ENCODE measurements at regions not wholly inside any gene's neighbourhood (a gene's known extent, or its start where the extent isn't known, plus 50 kb on each side); places are given as distances from the start of the nearest gene placed in this dataset.

DNA sequence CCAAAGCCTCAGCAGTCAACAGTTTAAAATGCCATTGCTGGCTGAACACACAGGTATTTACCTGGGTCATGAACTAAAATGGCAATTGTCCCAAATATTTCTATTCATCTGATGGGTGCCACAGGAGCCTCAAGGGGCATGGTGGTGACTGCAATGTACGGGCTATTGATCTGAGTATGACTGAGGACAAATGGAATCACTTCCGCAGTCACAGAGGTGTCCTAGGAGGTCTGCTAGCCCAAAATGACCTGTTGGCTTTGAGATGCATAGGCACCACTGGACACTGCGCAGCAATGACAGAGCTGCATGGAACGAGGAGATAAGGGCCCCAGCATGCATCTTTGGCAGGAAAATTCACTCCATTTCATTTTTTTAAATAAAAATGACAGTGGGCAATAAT, 474.1 kb upstream of the SOX5 start:
- no peaks in the 10 kb centered on the region for H3K27me3 ChIP-seq (ENCODE audit: control insufficient read depth in 3 of 3, insufficient read depth in 3 of 3, low read length in 2 of 3)

GRCh38 chr12:24421759-24422158, 472.3 kb upstream of the SOX5 start:
- WGBS, 2 donors, result 91 to 93% methylated on average over 5 of the region's 5 CpGs
- Histone ChIP-seq H3K4me1 (ENCODE audit: control insufficient read depth in 5 of 5, insufficient read depth in 5 of 5, low read length in 5 of 5) (peaks cover 0 to 3% (median 0%) of the 10 kb centered on the region in 5 donors), H3K27ac (ENCODE audit: low read depth in 1 of 2, low read length in 1 of 2) (no peak overlapping the region), H3K4me3 (no peak overlapping the region), H3K9ac (ENCODE audit: insufficient read depth in 1 of 2, low read length in 2 of 2) (no peak overlapping the region), H3K36me3 (ENCODE audit: control insufficient read depth in 4 of 4, insufficient read depth in 4 of 4, low read length in 4 of 4) (no peaks in the 10 kb centered on the region), H3K27me3 (ENCODE audit: control insufficient read depth in 3 of 3, insufficient read depth in 3 of 3, low read length in 2 of 3) (no peaks in the 10 kb centered on the region), H3K9me3 (ENCODE audit: control insufficient read depth in 4 of 4, insufficient read depth in 3 of 4, low read length in 3 of 4) (no peaks in the 10 kb centered on the region)
- no peak for TF ChIP-seq CTCF (IDR thresholded peaks at IDR 0.05; ENCODE audit: control extremely low read depth, extremely low read depth)
- DNase-seq (no peak), ATAC-seq (ENCODE audit: insufficient read depth, low FRiP score) (no peak)

More for the DNA sequence above, 474.1 kb upstream of the SOX5 start:
- Histone ChIP-seq H3K27ac (ENCODE audit: low read depth in 1 of 2, low read length in 1 of 2) (no peak overlapping the region), H3K4me1 (ENCODE audit: control insufficient read depth in 5 of 5, insufficient read depth in 5 of 5, low read length in 5 of 5) (peaks cover 0 to 9% (median 2%) of the 10 kb centered on the region in 5 donors), H3K4me3 (no peak overlapping the region), H3K36me3 (ENCODE audit: control insufficient read depth in 4 of 4, insufficient read depth in 4 of 4, low read length in 4 of 4) (no peaks in the 10 kb centered on the region), H3K9ac (ENCODE audit: insufficient read depth in 1 of 2, low read length in 2 of 2) (no peak overlapping the region), H3K9me3 (ENCODE audit: control insufficient read depth in 4 of 4, insufficient read depth in 3 of 4, low read length in 3 of 4) (no peaks in the 10 kb centered on the region)
- DNase-seq (no peak), ATAC-seq (ENCODE audit: insufficient read depth, low FRiP score) (no peak)
- WGBS, 2 donors, result 85 to 90% methylated on average over 4 of the region's 4 CpGs
- TF ChIP-seq CTCF (IDR thresholded peaks at IDR 0.05; ENCODE audit: control extremely low read depth, extremely low read depth), result no peak

- H3K27ac ChIP-seq (ENCODE audit: low read depth in 1 of 2, low read length in 1 of 2), result no peak overlapping the region
- H3K36me3 ChIP-seq (ENCODE audit: control insufficient read depth in 4 of 4, insufficient read depth in 4 of 4, low read length in 4 of 4), result no peaks in the 10 kb centered on the region
- peaks cover 0 to 12% (median 0%) of the 10 kb centered on the region in 5 donors for H3K4me1 ChIP-seq (ENCODE audit: control insufficient read depth in 5 of 5, insufficient read depth in 5 of 5, low read length in 5 of 5)
- no peak overlapping the region for H3K9ac ChIP-seq (ENCODE audit: insufficient read depth in 1 of 2, low read length in 2 of 2)
- no peaks in the 10 kb centered on the region for H3K27me3 ChIP-seq (ENCODE audit: control insufficient read depth in 3 of 3, insufficient read depth in 3 of 3, low read length in 2 of 3)
- H3K4me3 ChIP-seq, result no peak overlapping the region
- DNase-seq (no peak), ATAC-seq (ENCODE audit: insufficient read depth, low FRiP score) (no peak)
- no peak for TF ChIP-seq CTCF (IDR thresholded peaks at IDR 0.05; ENCODE audit: control extremely low read depth, extremely low read depth)
- WGBS, 2 donors, result 75 to 89% methylated on average over 1 of the region's 1 CpG
- peaks cover 0 to 2% (median 0%) of the 10 kb centered on the region in 4 donors for H3K9me3 ChIP-seq (ENCODE audit: control insufficient read depth in 4 of 4, insufficient read depth in 3 of 4, low read length in 3 of 4)
Observed at GRCh38 chr12:24418157-24418556, 468.7 kb upstream of the SOX5 start.

DNA sequence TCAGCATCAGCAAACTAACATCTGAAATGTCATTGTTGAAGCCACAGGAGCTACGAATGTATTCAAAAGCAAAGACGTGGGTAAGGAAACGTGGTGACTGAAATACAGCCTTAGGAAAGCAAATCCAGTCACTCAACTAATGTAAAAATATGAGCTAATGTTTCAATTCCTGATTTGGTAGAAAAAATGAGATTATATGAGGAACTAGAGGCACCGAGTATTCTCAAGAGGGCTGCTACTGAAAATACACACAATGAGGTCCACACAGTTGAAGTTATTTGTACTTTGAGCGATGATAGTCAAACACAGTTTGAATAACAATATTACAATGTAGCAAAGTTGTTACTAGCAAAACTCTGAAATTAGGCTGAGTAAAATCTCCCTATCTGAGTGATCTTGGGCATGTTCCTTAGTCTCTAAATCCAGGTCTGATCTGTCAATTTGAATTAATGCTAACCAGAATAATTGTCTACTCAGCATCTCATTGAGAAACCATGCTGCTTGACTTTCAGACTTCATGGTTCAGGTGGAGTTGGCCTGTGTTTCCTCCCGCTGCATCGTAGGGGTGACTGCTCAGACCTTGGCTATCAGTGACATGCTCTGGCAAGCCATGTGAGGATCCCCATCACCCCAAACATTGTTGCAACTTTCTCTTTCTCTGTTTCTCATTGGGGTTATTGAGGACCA, 467.1 kb upstream of the SOX5 start:
- Histone ChIP-seq H3K27ac (ENCODE audit: low read depth in 1 of 2, low read length in 1 of 2) (no peak overlapping the region), H3K27me3 (ENCODE audit: control insufficient read depth in 3 of 3, insufficient read depth in 3 of 3, low read length in 2 of 3) (no peaks in the 10 kb centered on the region), H3K4me3 (no peak overlapping the region), H3K4me1 (ENCODE audit: control insufficient read depth in 5 of 5, insufficient read depth in 5 of 5, low read length in 5 of 5) (peaks cover 0 to 12% (median 0%) of the 10 kb centered on the region in 5 donors), H3K36me3 (ENCODE audit: control insufficient read depth in 4 of 4, insufficient read depth in 4 of 4, low read length in 4 of 4) (no peaks in the 10 kb centered on the region), H3K9me3 (ENCODE audit: control insufficient read depth in 4 of 4, insufficient read depth in 3 of 4, low read length in 3 of 4) (peaks cover 0 to 2% (median 0%) of the 10 kb centered on the region in 4 donors), H3K9ac (ENCODE audit: insufficient read depth in 1 of 2, low read length in 2 of 2) (no peak overlapping the region)
- ATAC-seq (ENCODE audit: insufficient read depth, low FRiP score) (no peak), DNase-seq (no peak)
- WGBS, 2 donors, result 90 to 91% methylated on average over 7 of the region's 7 CpGs
- TF ChIP-seq CTCF (IDR thresholded peaks at IDR 0.05; ENCODE audit: control extremely low read depth, extremely low read depth), result no peak
